Hematopoietic multipotent progenitor cell (in vitro differentiated cells): ENCODE measurements at regions not wholly inside any gene's neighbourhood (a gene's known extent, or its start where the extent isn't known, plus 50 kb on each side); places are given as distances from the start of the nearest gene placed in this dataset. TPM values are rescaled to one million over a fixed set of nuclear protein-coding genes. Genes with fewer than 3 reads are reported as not detected.
"Not testable (repeated sequence)": the region's sequence is repeated elsewhere in the genome, so short reads cannot be mapped to it uniquely, and the experiment has no call there.

ENCODE experiments used
- DNase-seq, 3 donors: peaks; one replicate each; pipeline ENCODE4 v3.0.0-alpha.2; 2011 to 2015; ENCODE audit warnings: low read depth in 2 of 3, low spot score in 2 of 3
- small RNA-seq: library from RNA; depleted of rRNA; stranded (forward); fragments of <200 nt; gene quantifications from one replicate; pipeline ENCODE3, GENCODE V24; 2012

- no peak for DNase-seq
These were observed 72.1 kb downstream of the OR13A1 start for GRCh38 chr10:45243261-45243660.

GRCh38 chr10:45246522-45246921 is 68.9 kb downstream of the OR13A1 start:
- DNase-seq, result no peak

- DNase-seq, result peak; percentile 7 to 81 (median 48)
These were observed 65.3 kb downstream of the OR13A1 start for GRCh38 chr10:45249978-45250693.

- not testable (repeated sequence) for DNase-seq
These were observed 64.7 kb downstream of the OR13A1 start for GRCh38 chr10:45250694-45251075.

Small RNA genes in the stretch of these regions (small RNA-seq; reads per million reads assigned to genes)
- gene AL512324.1 (not detected), gene MIR3156-1 (not detected), gene RNU6-1207P (not detected)
